ENCODE measurements at regions not wholly inside any gene's neighbourhood (a gene's known extent, or its start where the extent isn't known, plus 50 kb on each side); places are given as distances from the start of the nearest gene placed in this dataset.

DNA sequence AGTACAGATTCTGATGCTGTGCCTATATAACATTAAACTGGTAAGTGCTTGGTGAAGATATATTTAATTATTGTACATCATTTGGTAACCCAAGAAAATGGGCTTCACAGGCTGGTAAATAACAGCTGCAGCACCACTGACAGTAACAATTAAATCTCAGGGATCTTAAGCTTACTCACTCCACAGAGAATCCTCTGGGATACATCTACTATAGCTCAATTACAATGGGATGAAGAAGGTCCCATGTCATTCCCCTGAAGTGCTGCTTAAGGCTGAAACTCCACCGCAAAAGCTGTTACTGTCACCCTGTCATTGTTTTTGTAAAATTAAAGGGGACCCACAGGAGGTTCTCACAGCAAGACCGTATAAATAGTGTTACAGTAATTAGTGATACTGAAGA, 153.0 kb downstream of the IMPG2 start:
- no peak overlapping the region for H3K4me3 ChIP-seq
- intact Hi-C loops (cut with DNase I), result no loop called here
- H3K9me3 ChIP-seq, result no peaks in the 10 kb centered on the region
- ATAC-seq, result no peak
- no peaks in the 10 kb centered on the region for H3K27me3 ChIP-seq
- TF ChIP-seq, protein P1, sequence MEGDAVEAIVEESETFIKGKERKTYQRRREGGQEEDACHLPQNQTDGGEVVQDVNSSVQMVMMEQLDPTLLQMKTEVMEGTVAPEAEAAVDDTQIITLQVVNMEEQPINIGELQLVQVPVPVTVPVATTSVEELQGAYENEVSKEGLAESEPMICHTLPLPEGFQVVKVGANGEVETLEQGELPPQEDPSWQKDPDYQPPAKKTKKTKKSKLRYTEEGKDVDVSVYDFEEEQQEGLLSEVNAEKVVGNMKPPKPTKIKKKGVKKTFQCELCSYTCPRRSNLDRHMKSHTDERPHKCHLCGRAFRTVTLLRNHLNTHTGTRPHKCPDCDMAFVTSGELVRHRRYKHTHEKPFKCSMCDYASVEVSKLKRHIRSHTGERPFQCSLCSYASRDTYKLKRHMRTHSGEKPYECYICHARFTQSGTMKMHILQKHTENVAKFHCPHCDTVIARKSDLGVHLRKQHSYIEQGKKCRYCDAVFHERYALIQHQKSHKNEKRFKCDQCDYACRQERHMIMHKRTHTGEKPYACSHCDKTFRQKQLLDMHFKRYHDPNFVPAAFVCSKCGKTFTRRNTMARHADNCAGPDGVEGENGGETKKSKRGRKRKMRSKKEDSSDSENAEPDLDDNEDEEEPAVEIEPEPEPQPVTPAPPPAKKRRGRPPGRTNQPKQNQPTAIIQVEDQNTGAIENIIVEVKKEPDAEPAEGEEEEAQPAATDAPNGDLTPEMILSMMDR (IDR thresholded peaks at IDR 0.05), result no peak
- H3K36me3 ChIP-seq, result no peaks in the 10 kb centered on the region
- no peak for DNase-seq
- H3K4me1 ChIP-seq, result no peaks in the 10 kb centered on the region
- no peak overlapping the region for H3K27ac ChIP-seq

DNA sequence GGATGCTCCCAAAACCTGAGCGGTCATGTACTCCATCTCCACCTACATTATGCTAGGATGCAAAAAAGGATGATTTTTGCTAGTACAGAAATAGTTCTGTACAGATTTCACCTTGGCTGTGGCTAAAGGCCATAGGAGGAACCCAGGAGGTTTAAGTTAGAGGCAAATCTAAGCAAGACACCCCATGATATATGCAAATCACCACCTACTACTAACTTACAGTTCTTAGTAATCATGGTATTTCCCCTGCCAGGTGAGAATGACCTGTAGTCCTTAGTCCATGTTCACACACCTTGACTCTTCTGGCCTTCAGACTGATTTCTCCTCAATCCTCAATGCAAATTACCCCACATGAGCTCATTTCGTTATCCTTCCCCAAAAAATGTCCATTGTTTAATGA, 154.2 kb downstream of the IMPG2 start:
- Histone ChIP-seq H3K27ac (no peak overlapping the region), H3K27me3 (no peaks in the 10 kb centered on the region), H3K9me3 (no peaks in the 10 kb centered on the region), H3K36me3 (no peaks in the 10 kb centered on the region), H3K4me1 (no peaks in the 10 kb centered on the region), H3K4me3 (no peak overlapping the region)
- intact Hi-C loops (cut with DNase I), result no loop called here
- TF ChIP-seq, protein P1 (IDR thresholded peaks at IDR 0.05), result no peak
- ATAC-seq (no peak), DNase-seq (no peak)

DNA sequence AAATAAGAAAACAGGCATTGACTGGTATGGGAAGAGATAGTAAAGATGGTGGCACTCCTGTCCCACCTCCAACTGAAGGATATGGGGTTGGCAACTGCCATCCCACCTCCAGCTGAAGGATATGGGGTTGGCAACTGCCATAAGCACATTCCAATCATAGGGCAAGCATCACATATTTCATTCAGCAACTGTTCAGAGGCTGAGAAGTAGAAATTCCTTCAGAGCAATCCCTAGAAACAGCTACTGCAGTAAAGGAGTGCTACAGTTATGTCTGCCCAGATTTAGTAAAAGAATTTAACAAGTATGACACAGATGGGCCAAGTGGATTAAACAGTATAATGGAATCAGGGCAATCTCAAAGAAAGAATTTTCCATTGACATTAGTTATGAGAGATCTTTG, 156.8 kb downstream of the IMPG2 start:
- Histone ChIP-seq H3K4me3 (no peak overlapping the region), H3K4me1 (no peaks in the 10 kb centered on the region), H3K27me3 (no peaks in the 10 kb centered on the region), H3K27ac (no peak overlapping the region), H3K36me3 (no peaks in the 10 kb centered on the region), H3K9me3 (no peaks in the 10 kb centered on the region)
- ATAC-seq (no peak), DNase-seq (no peak)
- intact Hi-C loops (cut with DNase I), result no loop called here
- TF ChIP-seq, protein P1 (IDR thresholded peaks at IDR 0.05), result no peak

DNA sequence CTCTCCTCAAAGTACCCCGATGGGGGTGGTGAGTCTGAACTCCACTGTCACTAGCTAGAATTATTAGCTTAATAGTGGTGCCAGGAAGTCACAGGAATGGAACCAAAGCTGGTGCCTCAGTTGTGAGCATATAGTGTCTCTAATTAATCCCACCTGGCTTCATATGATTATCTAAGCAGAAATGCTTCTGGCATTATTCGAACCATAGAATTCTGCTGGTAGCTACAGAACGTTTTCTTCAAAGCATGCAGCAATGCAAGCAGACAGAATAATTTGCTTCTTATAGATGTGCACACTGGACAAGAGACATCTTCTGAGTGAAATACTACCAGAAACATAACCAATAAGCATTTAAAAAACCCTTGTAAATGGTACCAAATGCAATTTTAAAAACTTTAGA, 160.9 kb downstream of the IMPG2 start:
- intact Hi-C loops (cut with DNase I), result no loop called here

DNA sequence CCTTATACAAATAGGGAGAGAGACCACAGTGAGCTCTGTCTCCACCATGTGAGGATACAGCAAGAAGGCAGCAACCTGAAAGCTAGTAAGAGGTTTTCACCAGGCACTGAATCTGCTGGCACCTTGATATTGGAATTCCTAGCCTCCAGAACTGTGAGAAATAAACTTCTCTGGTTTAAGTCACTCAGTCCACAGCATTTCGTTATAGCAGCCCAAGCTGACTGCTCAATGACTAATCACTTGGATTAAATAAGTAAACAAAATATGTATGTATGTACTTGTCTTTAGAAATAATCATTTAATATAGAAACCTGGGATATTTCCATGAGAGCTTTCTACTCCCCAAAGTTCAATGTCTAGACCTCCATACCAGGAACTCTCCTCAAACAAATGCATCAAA, 162.0 kb downstream of the IMPG2 start:
- intact Hi-C loops (cut with DNase I), result no loop called here
- DNase-seq (no peak), ATAC-seq (no peak)
- TF ChIP-seq, protein P1 (IDR thresholded peaks at IDR 0.05), result no peak
- H3K27ac ChIP-seq, result no peak overlapping the region
- H3K4me1 ChIP-seq, result no peaks in the 10 kb centered on the region
- H3K27me3 ChIP-seq, result no peaks in the 10 kb centered on the region
- H3K36me3 ChIP-seq, result no peaks in the 10 kb centered on the region
- no peak overlapping the region for H3K4me3 ChIP-seq
- no peaks in the 10 kb centered on the region for H3K9me3 ChIP-seq

More for the DNA sequence above, 160.9 kb downstream of the IMPG2 start:
- DNase-seq (no peak), ATAC-seq (no peak)
- H3K27ac ChIP-seq, result no peak overlapping the region
- no peaks in the 10 kb centered on the region for H3K4me1 ChIP-seq
- no peak overlapping the region for H3K4me3 ChIP-seq
- TF ChIP-seq, protein P1 (IDR thresholded peaks at IDR 0.05), result no peak
- H3K27me3 ChIP-seq, result no peaks in the 10 kb centered on the region
- H3K36me3 ChIP-seq, result no peaks in the 10 kb centered on the region
- H3K9me3 ChIP-seq, result no peaks in the 10 kb centered on the region

DNA sequence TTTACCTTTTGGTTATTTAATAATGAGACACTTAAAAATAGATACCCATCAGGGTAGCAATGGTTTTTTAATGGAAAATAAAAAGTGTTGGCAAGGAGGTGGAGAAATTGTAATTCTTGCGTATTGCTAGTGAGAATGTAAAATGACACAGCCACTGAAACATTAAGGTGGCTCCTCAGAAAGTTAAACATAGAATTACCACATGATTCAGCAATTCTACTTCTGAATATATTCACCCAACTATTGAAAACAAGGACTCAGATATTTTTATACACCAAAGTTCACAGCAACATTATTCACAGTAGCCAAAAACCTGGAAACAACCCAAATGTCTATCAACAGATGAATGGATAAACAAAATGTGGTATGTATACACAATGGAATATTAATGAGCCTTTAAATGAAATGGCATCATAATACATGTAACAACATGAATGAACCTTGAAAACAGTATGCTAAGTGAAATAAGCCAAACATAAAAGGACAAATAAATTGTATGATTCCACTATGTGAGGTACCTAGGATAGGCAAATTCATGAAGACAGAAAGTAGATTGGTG, 163.5 kb downstream of the IMPG2 start:
- TF ChIP-seq, protein P1 (IDR thresholded peaks at IDR 0.05), result no peak
- Histone ChIP-seq H3K36me3 (no peaks in the 10 kb centered on the region), H3K4me1 (no peaks in the 10 kb centered on the region), H3K4me3 (no peak overlapping the region), H3K27ac (no peak overlapping the region), H3K27me3 (no peaks in the 10 kb centered on the region), H3K9me3 (no peaks in the 10 kb centered on the region)
- intact Hi-C loops (cut with DNase I), result no loop called here
- no peak for DNase-seq
- ATAC-seq, result no peak

Data from upper lobe of right lung (tissue), 1 donor.